Thyroid gland (tissue), 4 donors: ENCODE measurements at regions not wholly inside any gene's neighbourhood (a gene's known extent, or its start where the extent isn't known, plus 50 kb on each side); places are given as distances from the start of the nearest gene placed in this dataset.

Source experiments
- CTCF ChIP-seq, 6 experiments: fragments of 200-600 bp in 3 of 6; fragments of 450-650 bp in 3 of 6; sonication (generic) in 3 of 6; IDR thresholded peaks; one replicate each; pipeline ENCODE4 v1.5.1; 2016 to 2019; ENCODE audit warnings: antibody characterized with exemption in 6 of 6, mild to moderate bottlenecking in 2 of 6, inconsistent platforms in 1 of 6, moderate library complexity in 1 of 6
- POLR2A ChIP-seq, 2 donors: fragments of 450-650 bp; IDR thresholded peaks; one replicate each; pipeline ENCODE4 v1.6.1; 2017; ENCODE audit warnings: antibody characterized with exemption in 2 of 2, mild to moderate bottlenecking in 2 of 2, moderate library complexity in 1 of 2

GRCh38 chr15:70576696-70577095 lies 186.7 kb downstream of the UACA start:
- TF ChIP-seq CTCF (IDR thresholded peaks at IDR 0.05) = no peak
- no peak for TF ChIP-seq POLR2A (IDR thresholded peaks at IDR 0.05)
